OCI-LY1 (cell line): ENCODE measurements at regions not wholly inside any gene's neighbourhood (a gene's known extent, or its start where the extent isn't known, plus 50 kb on each side); places are given as distances from the start of the nearest gene placed in this dataset.

Experiments
- EZH2 ChIP-seq: fragments of 200-600 bp; sonication (generic), shearing (Covaris generic); IDR thresholded peaks from 2 replicates; pipeline ENCODE4 v1.8.0; 2017; ENCODE audit warnings: borderline replicate concordance, mixed run types, mild to moderate bottlenecking, antibody characterized with exemption, low read length, moderate library complexity, mixed read lengths
- TF ChIP-seq, protein P1 (sequence below): fragments of 200-600 bp; sonication (generic), shearing (Covaris generic); IDR thresholded peaks from 2 replicates; pipeline ENCODE4 v1.5.1; 2017; ENCODE audit warnings: mild to moderate bottlenecking, antibody characterized with exemption, low read length, moderate library complexity, mixed read lengths

DNA sequence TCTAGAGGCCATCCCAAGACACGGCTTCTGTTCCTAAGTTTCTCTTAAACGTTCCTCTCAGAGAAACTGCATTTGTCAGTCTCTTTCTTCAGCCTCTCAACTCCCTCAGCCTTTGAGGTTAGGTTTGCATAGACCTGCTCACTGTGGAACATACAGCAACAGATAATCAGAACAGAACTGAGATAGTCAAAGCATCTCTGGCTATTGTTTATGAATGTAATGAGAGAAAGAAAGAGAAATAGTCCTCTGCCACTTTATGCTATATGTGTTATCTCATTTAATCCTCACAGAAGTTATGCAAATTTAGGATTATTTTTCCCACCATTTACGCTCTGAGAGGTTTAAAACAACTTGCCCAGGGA is 190.6 kb downstream of the PHLDA1 start:
- no peak for TF ChIP-seq EZH2
- TF ChIP-seq, protein P1, sequence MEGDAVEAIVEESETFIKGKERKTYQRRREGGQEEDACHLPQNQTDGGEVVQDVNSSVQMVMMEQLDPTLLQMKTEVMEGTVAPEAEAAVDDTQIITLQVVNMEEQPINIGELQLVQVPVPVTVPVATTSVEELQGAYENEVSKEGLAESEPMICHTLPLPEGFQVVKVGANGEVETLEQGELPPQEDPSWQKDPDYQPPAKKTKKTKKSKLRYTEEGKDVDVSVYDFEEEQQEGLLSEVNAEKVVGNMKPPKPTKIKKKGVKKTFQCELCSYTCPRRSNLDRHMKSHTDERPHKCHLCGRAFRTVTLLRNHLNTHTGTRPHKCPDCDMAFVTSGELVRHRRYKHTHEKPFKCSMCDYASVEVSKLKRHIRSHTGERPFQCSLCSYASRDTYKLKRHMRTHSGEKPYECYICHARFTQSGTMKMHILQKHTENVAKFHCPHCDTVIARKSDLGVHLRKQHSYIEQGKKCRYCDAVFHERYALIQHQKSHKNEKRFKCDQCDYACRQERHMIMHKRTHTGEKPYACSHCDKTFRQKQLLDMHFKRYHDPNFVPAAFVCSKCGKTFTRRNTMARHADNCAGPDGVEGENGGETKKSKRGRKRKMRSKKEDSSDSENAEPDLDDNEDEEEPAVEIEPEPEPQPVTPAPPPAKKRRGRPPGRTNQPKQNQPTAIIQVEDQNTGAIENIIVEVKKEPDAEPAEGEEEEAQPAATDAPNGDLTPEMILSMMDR, result no peak
